Renal pelvis (tissue), 1 donor: ENCODE measurements at regions not wholly inside any gene's neighbourhood (a gene's known extent, or its start where the extent isn't known, plus 50 kb on each side); places are given as distances from the start of the nearest gene placed in this dataset.

ENCODE experiments used
- DNase-seq: peaks from one replicate; pipeline ENCODE4 v3.0.0-alpha.2; 2013

- DNase-seq, result no peak
These were observed 1443.4 kb upstream of the TENM3 start for GRCh38 chr4:180799798-180800197.

GRCh38 chr4:180805101-180805500, 1438.1 kb upstream of the TENM3 start:
- DNase-seq, result no peak

- no peak for DNase-seq
These were observed 1434.3 kb upstream of the TENM3 start for GRCh38 chr4:180808862-180809261.

GRCh38 chr4:180809439-180809838, 1433.8 kb upstream of the TENM3 start:
- DNase-seq, result no peak

GRCh38 chr4:180810581-180810980, 1432.6 kb upstream of the TENM3 start:
- no peak for DNase-seq

- DNase-seq, result no peak
These were observed 1431.6 kb upstream of the TENM3 start for GRCh38 chr4:180811556-180811955.

GRCh38 chr4:180812783-180813182, 1430.4 kb upstream of the TENM3 start:
- no peak for DNase-seq

- DNase-seq, result no peak
These were observed 1428.3 kb upstream of the TENM3 start for GRCh38 chr4:180814875-180815417.

GRCh38 chr4:180817529-180817928, 1425.7 kb upstream of the TENM3 start:
- no peak for DNase-seq

- DNase-seq, result no peak
These were observed 1420.1 kb upstream of the TENM3 start for GRCh38 chr4:180823108-180823507.

- peak; percentile 12 for DNase-seq
These were observed 1415.8 kb upstream of the TENM3 start for GRCh38 chr4:180827232-180828009.

- peak; percentile 69 for DNase-seq
These were observed 1414.7 kb upstream of the TENM3 start for GRCh38 chr4:180828455-180829018.

- DNase-seq, result no peak
These were observed 1411.1 kb upstream of the TENM3 start for GRCh38 chr4:180832073-180832472.

- DNase-seq, result no peak
These were observed 1403.1 kb upstream of the TENM3 start for GRCh38 chr4:180840142-180840541.

- DNase-seq, result no peak
These were observed 1392.8 kb upstream of the TENM3 start for GRCh38 chr4:180850318-180850940.

- DNase-seq, result no peak
These were observed 1390.5 kb upstream of the TENM3 start for GRCh38 chr4:180852738-180853137.

- no peak for DNase-seq
These were observed 1388.0 kb upstream of the TENM3 start for GRCh38 chr4:180855184-180855583.

GRCh38 chr4:180860089-180860720, 1383.0 kb upstream of the TENM3 start:
- DNase-seq, result no peak

- no peak for DNase-seq
These were observed 1381.6 kb upstream of the TENM3 start for GRCh38 chr4:180861651-180862050.

- DNase-seq, result no peak
These were observed 1376.1 kb upstream of the TENM3 start for GRCh38 chr4:180866933-180867643.

- DNase-seq, result no peak
These were observed 1372.6 kb upstream of the TENM3 start for GRCh38 chr4:180870623-180871022.

GRCh38 chr4:180898305-180898704, 1344.9 kb upstream of the TENM3 start:
- no peak for DNase-seq
